NCI-H69 (cell line): ENCODE measurements at regions not wholly inside any gene's neighbourhood (a gene's known extent, or its start where the extent isn't known, plus 50 kb on each side); places are given as distances from the start of the nearest gene placed in this dataset.
A peak's percentile ranks its signal among the peaks of the same experiment; 100 is the strongest.
"Not testable (repeated sequence)": the region's sequence is repeated elsewhere in the genome, so short reads cannot be mapped to it uniquely, and the experiment has no call there.

Experiments
- DNase-seq: peaks from one replicate; lab custom pipeline; 2025; lab: John Stamatoyannopoulos, UW

GRCh38 chr12:76178452-76178851, 94.0 kb upstream of the NAP1L1 start:
- no peak for DNase-seq

DNA sequence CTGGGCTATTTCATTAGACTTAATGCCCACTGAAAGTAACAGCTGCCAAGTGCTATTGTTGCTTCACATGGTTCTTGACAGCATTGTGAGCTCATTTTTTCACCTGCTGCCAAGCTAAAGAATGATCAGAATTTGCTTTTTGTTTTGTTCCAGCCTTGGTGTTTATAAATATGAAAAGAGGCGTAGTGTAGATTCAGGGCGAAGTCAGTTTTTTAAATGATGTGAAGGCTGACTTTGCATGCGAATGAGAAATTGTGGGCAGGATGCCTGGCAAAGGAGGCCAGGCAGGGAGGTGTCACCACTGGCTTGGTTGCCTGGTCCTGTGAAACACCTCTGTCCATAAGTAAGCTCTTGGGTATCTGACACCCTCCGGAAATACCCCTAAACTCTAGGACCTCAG, 93.3 kb upstream of the NAP1L1 start:
- DNase-seq: no peak

DNA sequence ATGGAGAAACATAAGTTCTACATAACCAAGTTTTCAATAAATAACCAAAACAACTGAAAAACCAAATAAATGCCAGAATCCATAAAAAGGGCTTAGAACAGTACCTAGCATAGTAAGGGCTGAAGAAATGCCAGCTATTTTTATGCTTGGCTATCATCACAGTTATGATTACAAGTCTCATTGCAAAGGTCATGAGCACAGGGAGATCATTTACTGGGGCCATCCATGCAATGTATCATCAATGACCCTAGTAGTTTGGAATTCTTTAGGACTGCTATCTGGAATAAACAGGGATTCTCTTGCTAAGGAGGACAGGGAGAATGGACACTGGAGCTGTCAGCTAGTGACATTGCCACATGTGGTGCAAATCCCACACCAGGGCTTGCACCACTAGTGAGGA, 92.5 kb upstream of the NAP1L1 start:
- DNase-seq: no peak

DNA sequence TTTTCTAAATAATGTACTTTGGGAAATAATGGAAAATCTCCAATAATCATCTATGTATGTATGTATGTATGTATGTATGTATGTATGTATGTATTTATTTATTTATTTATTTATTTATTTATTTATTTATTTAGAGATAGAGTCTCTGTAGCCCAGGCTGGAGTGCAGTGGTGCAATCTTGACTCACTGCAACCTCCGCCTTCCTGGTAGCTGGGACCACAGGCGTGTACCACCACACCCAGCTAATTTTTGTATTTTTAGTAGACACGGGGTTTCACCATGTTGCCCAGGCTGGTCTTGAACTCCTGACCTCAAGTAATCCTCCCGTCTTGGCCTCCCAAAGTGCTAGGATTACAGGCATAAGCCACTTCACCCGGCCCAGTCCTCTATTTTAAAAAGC, 91.5 kb upstream of the NAP1L1 start:
- DNase-seq: not testable (repeated sequence)

GRCh38 chr12:76173756-76174155, 89.3 kb upstream of the NAP1L1 start:
- no peak for DNase-seq

- DNase-seq: peak; percentile 23
Measured at GRCh38 chr12:76158518-76159321, 74.2 kb upstream of the NAP1L1 start.

DNA sequence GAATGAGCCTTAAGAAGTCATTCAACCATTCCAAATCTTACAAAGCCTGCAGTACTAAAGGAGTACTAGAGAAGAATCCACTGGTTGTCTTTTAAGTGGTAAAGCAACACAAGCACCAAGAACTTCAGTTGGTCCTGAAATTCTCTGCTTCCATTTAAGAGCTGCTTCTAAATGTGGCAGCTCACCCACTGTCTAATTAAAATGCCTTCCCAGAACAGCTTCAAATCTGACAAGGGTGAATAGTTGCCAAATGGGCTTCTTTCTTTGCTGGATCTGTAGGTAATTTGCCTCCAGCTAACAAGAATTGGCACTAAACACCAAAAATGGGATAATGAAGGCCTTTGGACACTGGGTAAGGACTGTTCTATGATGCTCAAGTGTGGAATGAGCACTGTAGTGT, 72.2 kb upstream of the NAP1L1 start:
- DNase-seq: no peak

GRCh38 chr12:76156314-76156713, 71.8 kb upstream of the NAP1L1 start:
- no peak for DNase-seq

- no peak for DNase-seq
Measured at GRCh38 chr12:76155157-76155670, 70.7 kb upstream of the NAP1L1 start.

GRCh38 chr12:76153616-76154015, 69.1 kb upstream of the NAP1L1 start:
- DNase-seq: no peak

DNA sequence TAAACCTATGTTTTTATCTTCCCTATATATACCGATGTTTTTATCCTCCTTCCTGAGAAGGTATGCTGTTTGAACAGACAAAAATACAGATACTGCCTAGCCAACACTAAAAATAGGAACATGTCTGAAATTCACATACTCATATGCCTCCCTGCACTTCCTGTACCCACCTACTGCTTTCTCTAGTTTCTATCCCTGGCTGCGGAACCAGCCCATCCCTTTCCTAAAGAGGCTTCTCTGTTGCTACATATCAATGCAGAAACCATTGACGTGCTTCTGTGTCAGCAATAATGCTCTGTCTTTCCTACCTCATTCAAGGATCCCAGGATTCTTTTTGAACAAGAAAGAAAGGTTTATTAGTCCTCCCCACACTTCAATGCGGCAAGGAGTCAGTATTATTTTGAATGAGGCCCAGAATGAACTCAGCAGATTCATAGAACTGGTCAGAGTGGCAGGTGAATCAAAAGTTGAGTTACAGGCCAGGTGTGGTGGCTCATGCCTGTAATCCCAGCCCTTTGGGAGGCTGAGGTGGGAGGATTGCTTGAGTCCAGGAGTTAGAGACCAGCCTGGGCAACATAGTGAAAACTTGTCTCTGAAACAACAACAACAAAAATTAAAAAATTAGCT, 67.8 kb upstream of the NAP1L1 start:
- DNase-seq: no peak

DNA sequence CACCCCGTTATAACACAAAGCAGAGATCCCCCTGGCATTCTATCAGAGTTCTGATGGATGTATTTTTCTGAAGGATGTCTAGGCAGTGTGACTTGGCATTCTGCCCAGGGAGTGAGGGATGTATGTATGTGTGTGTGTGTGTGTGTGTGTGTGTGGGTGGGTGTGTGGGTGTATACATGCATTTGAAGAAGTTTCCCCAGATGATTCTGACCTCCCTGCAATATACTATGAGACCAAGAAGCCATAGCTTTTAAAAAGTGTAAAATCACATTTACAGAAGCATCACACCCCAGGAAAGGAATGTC, 59.7 kb upstream of the NAP1L1 start:
- DNase-seq: peak; percentile 56

DNA sequence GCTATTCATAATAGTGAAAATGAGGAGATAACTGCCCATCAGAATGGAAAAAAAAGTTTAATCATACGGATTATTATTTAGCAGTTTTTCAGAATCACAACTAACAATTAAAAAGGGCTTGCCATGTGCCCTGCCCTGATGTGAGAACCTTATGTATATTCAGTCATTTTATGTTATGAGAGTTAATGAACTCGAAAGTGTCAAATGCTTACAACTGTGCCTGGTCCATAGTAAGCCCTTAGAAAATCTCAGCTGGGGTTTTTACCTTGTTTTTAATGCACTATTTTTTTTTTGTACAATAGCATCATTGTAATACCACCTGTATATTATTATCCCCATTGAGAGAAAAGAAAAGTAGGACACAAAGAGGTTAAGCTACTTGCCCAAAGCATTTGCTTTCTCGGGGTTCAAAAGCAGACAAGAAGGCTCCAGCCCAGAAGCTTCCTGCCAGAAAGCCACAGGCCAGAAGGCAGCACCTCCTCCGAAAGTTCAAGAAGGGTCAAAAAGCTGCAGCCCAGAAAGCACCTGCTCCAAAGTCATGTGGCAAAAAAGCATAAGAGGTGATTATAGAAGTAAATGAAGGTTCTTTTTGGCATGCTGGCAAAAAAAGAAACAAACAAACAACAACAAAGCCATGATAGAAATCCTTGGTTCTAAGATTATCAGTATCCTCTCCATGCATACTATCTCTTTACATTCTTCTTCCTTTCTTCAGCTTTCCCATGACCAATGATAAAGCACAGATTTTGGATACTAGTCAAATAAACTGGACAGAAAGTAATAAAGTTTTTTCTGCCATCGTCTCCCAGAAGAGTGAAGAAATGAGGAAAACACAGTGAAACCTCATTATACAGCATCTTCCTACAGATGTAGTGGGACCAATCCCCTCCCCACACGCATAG, 59.1 kb upstream of the NAP1L1 start:
- no peak for DNase-seq

GRCh38 chr12:76142305-76142704, 57.8 kb upstream of the NAP1L1 start:
- peak; percentile 3 for DNase-seq

- no peak for DNase-seq
Measured at GRCh38 chr12:76138656-76139055, 54.2 kb upstream of the NAP1L1 start.

- no peak for DNase-seq
Measured at GRCh38 chr12:76137606-76138005, 53.1 kb upstream of the NAP1L1 start.

- DNase-seq: no peak
Measured at GRCh38 chr12:76135456-76135855, 51.0 kb upstream of the NAP1L1 start.
